ENCODE measurements at regions not wholly inside any gene's neighbourhood (a gene's known extent, or its start where the extent isn't known, plus 50 kb on each side); places are given as distances from the start of the nearest gene placed in this dataset.

GRCh38 chr9:107546859-107547258 is 57.3 kb upstream of the KLF4 start:
- DNase-seq (no peak), ATAC-seq (ENCODE audit: poor library complexity) (no peak)
- intact Hi-C loops (cut with DNase I) = no loop called here

GRCh38 chr9:107545036-107545435 is 55.5 kb upstream of the KLF4 start:
- ATAC-seq (ENCODE audit: poor library complexity) (no peak), DNase-seq (no peak)
- intact Hi-C loops (cut with DNase I) = no loop called here

GRCh38 chr9:107542411-107543157 is 53.0 kb upstream of the KLF4 start:
- intact Hi-C loops (cut with DNase I) = no loop called here
- DNase-seq (no peak), ATAC-seq (ENCODE audit: poor library complexity) (peak; percentile 44)

DNA sequence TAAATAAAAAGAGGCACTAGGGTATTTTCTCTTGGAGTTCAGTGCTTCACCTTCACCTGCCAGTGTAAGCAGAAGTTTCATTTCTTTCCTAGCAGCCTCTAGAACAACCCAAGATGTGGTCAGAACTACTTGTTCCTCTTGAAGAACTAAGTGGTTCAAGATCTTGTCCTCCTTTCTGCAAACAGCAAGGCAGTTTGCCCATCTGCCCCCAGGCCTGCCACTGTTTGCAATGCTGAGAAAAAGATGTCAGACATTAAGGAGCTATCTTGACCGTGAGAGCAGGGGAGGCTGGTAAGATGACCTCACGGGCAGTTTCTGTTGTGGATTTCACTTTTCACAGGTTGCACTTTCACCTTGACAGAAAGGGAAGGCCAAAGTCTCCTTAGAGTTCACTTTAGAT is 52.0 kb upstream of the KLF4 start:
- intact Hi-C loops (cut with DNase I) = no loop called here
- no peak for DNase-seq
- no peak for ATAC-seq (ENCODE audit: poor library complexity)

- intact Hi-C loops (cut with DNase I) = no loop called here
- ATAC-seq (ENCODE audit: poor library complexity) (peak; percentile 83), DNase-seq (no peak)
These were observed 50.6 kb upstream of the KLF4 start for GRCh38 chr9:107540164-107540561.

DNA sequence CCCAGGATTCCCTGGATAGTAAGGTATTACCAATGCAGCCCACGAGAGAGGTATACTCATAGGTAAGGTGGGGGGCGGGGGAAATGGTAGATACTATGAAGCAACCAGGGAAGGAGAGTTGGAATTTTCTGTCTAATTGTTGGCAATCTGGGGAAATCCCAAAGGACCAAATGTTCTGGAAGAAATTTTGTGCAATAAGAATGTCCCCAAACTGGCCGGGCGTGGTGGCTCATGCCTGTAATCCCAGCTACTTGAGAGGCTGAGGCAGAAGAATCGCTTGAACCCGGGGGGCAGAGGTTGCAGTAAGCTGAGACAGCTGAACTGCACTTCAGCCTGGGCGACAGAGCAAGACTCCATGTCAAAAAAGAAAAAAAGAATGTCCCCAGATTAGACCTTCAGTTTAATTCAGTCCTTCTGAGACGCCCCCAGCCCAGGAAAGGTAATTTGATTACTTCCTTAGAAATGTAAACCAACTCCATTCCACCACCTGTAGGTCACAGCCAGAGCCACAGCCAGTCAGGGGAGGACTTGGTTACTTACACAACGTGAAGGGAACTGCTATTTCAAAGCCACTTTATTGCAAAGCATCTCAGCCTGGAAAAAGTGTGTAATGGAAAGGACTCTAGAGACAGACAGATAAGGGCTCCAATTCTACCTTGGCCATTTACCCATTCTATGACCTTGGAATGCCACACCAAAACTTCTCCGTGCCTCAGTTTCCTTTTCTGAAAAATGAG is 50.0 kb upstream of the KLF4 start:
- ATAC-seq (ENCODE audit: poor library complexity) (peak; percentile 75), DNase-seq (peak; percentile 59)
- intact Hi-C loops (cut with DNase I) = no loop called here
